SJSA1 (cell line): ENCODE measurements at regions not wholly inside any gene's neighbourhood (a gene's known extent, or its start where the extent isn't known, plus 50 kb on each side); places are given as distances from the start of the nearest gene placed in this dataset.

Source experiments
- DNase-seq, 2 experiments: peaks; one replicate each; pipeline ENCODE4 v3.0.0-alpha.2; 2015 to 2020; ENCODE audit warnings: low spot score in 2 of 2, low read depth in 1 of 2
- H3K27ac ChIP-seq: fragments of 250-450 bp; sonication (Bioruptor Pico); 2 replicates; pipeline ENCODE4 v1.5.1; 2020; ENCODE audit warnings: mild to moderate bottlenecking, moderate library complexity
- H3K27me3 ChIP-seq: fragments of 250-450 bp; sonication (Bioruptor Pico); replicated peaks from 2 replicates; pipeline ENCODE4 v1.5.1; 2020; ENCODE audit warnings: mild to moderate bottlenecking, moderate library complexity
- H3K36me3 ChIP-seq: fragments of 250-450 bp; sonication (Bioruptor Pico); 2 replicates; pipeline ENCODE4 v1.5.1; 2020; ENCODE audit warnings: mild to moderate bottlenecking
- H3K4me1 ChIP-seq: fragments of 250-450 bp; sonication (Bioruptor Pico); replicated peaks from 2 replicates; pipeline ENCODE4 v1.6.1; 2021; ENCODE audit warnings: mild to moderate bottlenecking
- H3K4me3 ChIP-seq: fragments of 250-450 bp; sonication (Bioruptor Pico); 2 replicates; pipeline ENCODE4 v1.5.1; 2020; ENCODE audit warnings: mild to moderate bottlenecking
- H3K9me3 ChIP-seq: fragments of 250-450 bp; sonication (Bioruptor Pico); replicated peaks from 2 replicates; pipeline ENCODE4 v1.5.1; 2020; ENCODE audit warnings: mild to moderate bottlenecking

- no peak overlapping the region for H3K4me3 ChIP-seq
- H3K9me3 ChIP-seq = no peaks in the 10 kb centered on the region
- no peaks in the 10 kb centered on the region; the same call in 1 of the 2 replicates for H3K27me3 ChIP-seq
- H3K27ac ChIP-seq = no peak overlapping the region
- no peaks in the 10 kb centered on the region for H3K4me1 ChIP-seq
- no peaks in the 10 kb centered on the region for H3K36me3 ChIP-seq
- no peak for DNase-seq
Measured at GRCh38 chr3:182568876-182569275, 224.4 kb upstream of the ATP11B start.

DNA sequence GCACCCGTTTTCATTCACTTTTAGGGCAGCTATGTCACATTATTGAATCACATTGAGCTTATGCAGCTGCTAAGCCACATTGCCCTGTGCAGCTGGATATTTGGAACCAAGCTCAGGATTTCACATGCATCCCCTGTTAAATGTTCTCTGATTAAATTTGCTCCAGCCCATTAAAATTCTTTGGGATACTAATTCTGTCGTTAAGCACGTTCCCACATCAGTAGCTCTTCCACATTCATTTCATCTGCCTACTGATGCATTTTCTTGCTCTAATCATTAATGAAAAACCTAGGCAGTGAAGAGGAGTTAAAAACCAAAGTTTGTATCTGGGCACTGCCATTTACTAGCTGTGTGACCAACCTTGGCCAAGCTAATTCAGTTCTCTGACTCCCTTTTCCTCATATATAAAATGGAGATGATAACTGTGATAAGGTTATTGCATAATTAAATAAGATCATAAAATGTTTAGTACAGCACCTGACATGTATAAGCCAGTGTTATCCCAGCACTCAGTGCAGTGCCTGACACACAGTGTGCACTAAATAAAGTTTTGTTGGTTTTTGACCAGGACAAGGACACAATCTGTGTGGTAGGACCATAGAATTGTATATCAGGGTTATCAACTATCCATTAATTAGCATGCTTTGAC, 222.2 kb upstream of the ATP11B start:
- H3K4me3 ChIP-seq = no peak overlapping the region
- H3K9me3 ChIP-seq = no peaks in the 10 kb centered on the region
- H3K27ac ChIP-seq = no peak overlapping the region
- H3K4me1 ChIP-seq = peaks cover 5% of the 10 kb centered on the region; the same call in 1 of the 2 replicates
- no peaks in the 10 kb centered on the region for H3K36me3 ChIP-seq
- H3K27me3 ChIP-seq = no peaks in the 10 kb centered on the region
- DNase-seq = no peak

GRCh38 chr3:182575941-182576340, 217.4 kb upstream of the ATP11B start:
- H3K27me3 ChIP-seq = no peaks in the 10 kb centered on the region
- H3K36me3 ChIP-seq = no peaks in the 10 kb centered on the region

DNA sequence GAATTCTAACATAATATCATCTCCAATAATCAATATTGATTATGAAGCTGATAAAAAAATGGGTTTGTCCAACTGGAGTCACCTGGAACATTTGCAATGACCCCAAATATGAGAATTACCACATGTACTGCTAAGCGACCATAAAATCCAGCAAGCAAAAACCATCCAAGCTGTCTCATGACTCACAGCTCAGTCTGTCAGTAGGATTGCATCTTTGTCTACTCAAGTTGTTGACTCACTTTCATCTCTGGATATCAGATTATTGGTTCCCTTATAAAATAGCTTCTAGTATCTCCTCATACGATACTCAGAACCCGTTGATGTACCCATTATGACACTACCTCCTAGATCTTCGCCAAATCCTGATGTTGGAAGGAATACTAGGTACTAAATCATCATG, 209.8 kb upstream of the ATP11B start:
- H3K36me3 ChIP-seq = no peaks in the 10 kb centered on the region

More at GRCh38 chr3:182575941-182576340, 217.4 kb upstream of the ATP11B start:
- no peak for DNase-seq
- Histone ChIP-seq H3K27ac (no peak overlapping the region), H3K4me1 (peaks cover 8% of the 10 kb centered on the region; the same call in 1 of the 2 replicates), H3K9me3 (no peaks in the 10 kb centered on the region), H3K4me3 (no peak overlapping the region)

GRCh38 chr3:182585532-182586150, 207.7 kb upstream of the ATP11B start:
- no peaks in the 10 kb centered on the region for H3K36me3 ChIP-seq
- no peaks in the 10 kb centered on the region for H3K9me3 ChIP-seq
- no peaks in the 10 kb centered on the region for H3K27me3 ChIP-seq
- H3K27ac ChIP-seq = no peak overlapping the region
- H3K4me1 ChIP-seq = no peaks in the 10 kb centered on the region
- no peak for DNase-seq
- no peak overlapping the region for H3K4me3 ChIP-seq

More for the DNA sequence above, 209.8 kb upstream of the ATP11B start:
- Histone ChIP-seq H3K4me3 (no peak overlapping the region), H3K9me3 (no peaks in the 10 kb centered on the region), H3K4me1 (no peaks in the 10 kb centered on the region), H3K27me3 (no peaks in the 10 kb centered on the region), H3K27ac (no peak overlapping the region)
- DNase-seq = no peak

DNA sequence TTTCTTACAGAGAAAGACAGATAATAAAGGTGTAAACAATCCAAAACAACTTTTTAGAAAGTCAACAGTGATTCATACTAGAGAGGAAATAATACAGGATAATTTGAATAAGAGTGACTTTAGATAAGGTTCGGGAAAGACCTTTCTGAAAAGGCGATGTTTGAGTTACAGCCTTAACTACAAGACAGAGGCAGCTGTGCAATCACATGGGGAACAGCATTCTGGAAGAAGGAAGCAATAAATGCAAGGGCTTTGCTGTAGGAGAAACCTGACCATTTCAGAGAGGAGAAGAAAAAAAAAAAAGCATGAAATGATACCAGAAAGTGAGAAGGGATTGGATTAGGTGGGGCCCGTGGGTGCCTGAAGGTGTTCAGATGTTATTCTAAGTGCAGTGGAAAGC, 200.6 kb upstream of the ATP11B start:
- DNase-seq = no peak
- Histone ChIP-seq H3K4me3 (no peak overlapping the region), H3K9me3 (no peaks in the 10 kb centered on the region), H3K36me3 (no peaks in the 10 kb centered on the region), H3K27ac (no peak overlapping the region), H3K4me1 (no peaks in the 10 kb centered on the region), H3K27me3 (no peaks in the 10 kb centered on the region)

DNA sequence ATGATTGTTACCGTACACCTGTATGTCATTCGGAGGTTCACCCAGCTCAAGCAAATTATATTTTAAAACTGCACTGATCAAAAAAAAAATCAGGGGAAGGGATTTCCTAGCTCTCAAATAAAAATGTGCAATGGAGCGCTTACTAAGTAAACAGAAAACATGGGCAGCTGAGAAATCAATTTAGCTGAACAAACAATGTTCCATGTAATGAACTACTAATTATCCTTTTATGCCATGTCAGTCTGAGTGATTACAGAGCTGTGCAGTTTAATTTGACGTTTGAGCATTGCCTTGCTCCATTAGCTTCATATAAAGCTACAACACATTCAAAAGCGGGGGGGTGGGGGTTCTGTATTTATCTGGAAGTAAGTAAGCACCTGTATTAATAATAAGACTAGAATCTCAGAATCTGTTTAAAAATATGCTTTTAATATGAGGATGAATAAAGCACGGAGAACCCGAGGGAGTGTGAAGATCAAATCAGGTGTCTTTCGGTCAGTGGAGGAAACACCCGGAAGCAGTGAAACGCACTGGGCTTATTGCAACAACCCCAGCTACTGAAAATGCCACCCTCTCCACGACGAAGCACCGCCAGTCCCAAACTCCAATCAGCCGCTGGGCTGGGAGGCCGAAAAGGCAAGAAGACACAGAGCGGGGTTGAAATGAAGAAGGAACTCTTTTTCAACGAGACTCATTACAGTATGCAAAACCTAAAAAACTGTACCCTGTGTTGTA, 196.5 kb upstream of the ATP11B start:
- H3K4me3 ChIP-seq = no peak overlapping the region
- no peak overlapping the region for H3K27ac ChIP-seq
- no peaks in the 10 kb centered on the region for H3K4me1 ChIP-seq
- DNase-seq = no peak
- H3K36me3 ChIP-seq = no peaks in the 10 kb centered on the region
- no peaks in the 10 kb centered on the region for H3K27me3 ChIP-seq
- no peaks in the 10 kb centered on the region for H3K9me3 ChIP-seq

GRCh38 chr3:182597621-182598041, 195.7 kb upstream of the ATP11B start:
- Histone ChIP-seq H3K27me3 (no peaks in the 10 kb centered on the region), H3K9me3 (no peaks in the 10 kb centered on the region), H3K36me3 (no peaks in the 10 kb centered on the region), H3K4me1 (no peaks in the 10 kb centered on the region), H3K4me3 (no peak overlapping the region), H3K27ac (no peak overlapping the region)
- no peak for DNase-seq

GRCh38 chr3:182601597-182601996, 191.7 kb upstream of the ATP11B start:
- no peaks in the 10 kb centered on the region for H3K36me3 ChIP-seq
- H3K4me1 ChIP-seq = no peaks in the 10 kb centered on the region
- no peaks in the 10 kb centered on the region for H3K9me3 ChIP-seq
- no peak overlapping the region for H3K27ac ChIP-seq
- DNase-seq = no peak
- no peak overlapping the region for H3K4me3 ChIP-seq
- no peaks in the 10 kb centered on the region for H3K27me3 ChIP-seq

- no peaks in the 10 kb centered on the region for H3K36me3 ChIP-seq
- no peak overlapping the region for H3K27ac ChIP-seq
- H3K9me3 ChIP-seq = no peaks in the 10 kb centered on the region
- H3K4me1 ChIP-seq = no peaks in the 10 kb centered on the region
- DNase-seq = no peak
- no peaks in the 10 kb centered on the region for H3K27me3 ChIP-seq
- H3K4me3 ChIP-seq = no peak overlapping the region
Measured at GRCh38 chr3:182603501-182603900, 189.8 kb upstream of the ATP11B start.

- DNase-seq = no peak
- H3K9me3 ChIP-seq = no peaks in the 10 kb centered on the region
- no peaks in the 10 kb centered on the region for H3K27me3 ChIP-seq
- no peak overlapping the region for H3K4me3 ChIP-seq
- H3K4me1 ChIP-seq = no peaks in the 10 kb centered on the region
- H3K36me3 ChIP-seq = no peaks in the 10 kb centered on the region
- H3K27ac ChIP-seq = no peak overlapping the region
Measured at GRCh38 chr3:182605882-182606611, 187.3 kb upstream of the ATP11B start.

- H3K4me3 ChIP-seq = no peak overlapping the region
- no peak overlapping the region for H3K27ac ChIP-seq
- H3K36me3 ChIP-seq = no peaks in the 10 kb centered on the region
- H3K9me3 ChIP-seq = no peaks in the 10 kb centered on the region
- DNase-seq = no peak
- no peaks in the 10 kb centered on the region for H3K27me3 ChIP-seq
- H3K4me1 ChIP-seq = no peaks in the 10 kb centered on the region
Measured at GRCh38 chr3:182606905-182607504, 186.3 kb upstream of the ATP11B start.

GRCh38 chr3:182608832-182609231, 184.5 kb upstream of the ATP11B start:
- H3K36me3 ChIP-seq = no peaks in the 10 kb centered on the region
- DNase-seq = no peak
- H3K27me3 ChIP-seq = no peaks in the 10 kb centered on the region
- no peaks in the 10 kb centered on the region for H3K9me3 ChIP-seq
- no peaks in the 10 kb centered on the region for H3K4me1 ChIP-seq
- no peak overlapping the region for H3K27ac ChIP-seq
- H3K4me3 ChIP-seq = no peak overlapping the region
